NCI-H748 (cell line): ENCODE measurements at regions not wholly inside any gene's neighbourhood (a gene's known extent, or its start where the extent isn't known, plus 50 kb on each side); places are given as distances from the start of the nearest gene placed in this dataset.
"Not testable (repeated sequence)": the region's sequence is repeated elsewhere in the genome, so short reads cannot be mapped to it uniquely, and the experiment has no call there.

Experiments used
- DNase-seq: peaks from one replicate; lab custom pipeline; 2025; ENCODE audit not compliant: unreplicated experiment; lab: John Stamatoyannopoulos, UW

- DNase-seq = not testable (repeated sequence)
These were observed 187.5 kb upstream of the KCNMB2 start for GRCh38 chr3:178348561-178349217.

- DNase-seq = not testable (repeated sequence)
These were observed 187.0 kb upstream of the KCNMB2 start for GRCh38 chr3:178349218-178349596.

GRCh38 chr3:178350763-178351162, 185.5 kb upstream of the KCNMB2 start:
- DNase-seq = no peak

- DNase-seq = peak; percentile 66
These were observed 183.8 kb upstream of the KCNMB2 start for GRCh38 chr3:178352326-178353005.

- DNase-seq = peak; percentile 23
These were observed 183.1 kb upstream of the KCNMB2 start for GRCh38 chr3:178353006-178353694.

GRCh38 chr3:178359728-178360127, 176.5 kb upstream of the KCNMB2 start:
- DNase-seq = no peak

GRCh38 chr3:178363048-178363447, 173.2 kb upstream of the KCNMB2 start:
- DNase-seq = not testable (repeated sequence)

- no peak for DNase-seq
These were observed 168.2 kb upstream of the KCNMB2 start for GRCh38 chr3:178367817-178368617.

- DNase-seq = no peak
These were observed 167.2 kb upstream of the KCNMB2 start for GRCh38 chr3:178369006-178369405.

GRCh38 chr3:178369811-178370210, 166.4 kb upstream of the KCNMB2 start:
- no peak for DNase-seq

GRCh38 chr3:178370387-178370786, 165.8 kb upstream of the KCNMB2 start:
- no peak for DNase-seq

- DNase-seq = no peak
These were observed 154.7 kb upstream of the KCNMB2 start for GRCh38 chr3:178381555-178381954.

GRCh38 chr3:178381971-178382448, 154.2 kb upstream of the KCNMB2 start:
- no peak for DNase-seq

- no peak for DNase-seq
These were observed 153.7 kb upstream of the KCNMB2 start for GRCh38 chr3:178382449-178383061.

GRCh38 chr3:178384321-178385230, 151.7 kb upstream of the KCNMB2 start:
- DNase-seq = peak; percentile 5

GRCh38 chr3:178385280-178385952, 150.8 kb upstream of the KCNMB2 start:
- DNase-seq = peak; percentile 51

GRCh38 chr3:178386401-178386800, 149.8 kb upstream of the KCNMB2 start:
- DNase-seq = no peak

GRCh38 chr3:178386880-178387279, 149.4 kb upstream of the KCNMB2 start:
- DNase-seq = no peak

- DNase-seq = no peak
These were observed 147.8 kb upstream of the KCNMB2 start for GRCh38 chr3:178388473-178388872.
